Small intestine (tissue), 7 donors: ENCODE measurements at regions not wholly inside any gene's neighbourhood (a gene's known extent, or its start where the extent isn't known, plus 50 kb on each side); places are given as distances from the start of the nearest gene placed in this dataset.

Experiments
- DNase-seq, 2 donors: peaks; one replicate each; pipeline versions ENCODE4 v3.0.0 to v3.0.0-alpha.2; 2013
- FAIRE-seq: peaks from 2 replicates; lab custom pipeline; 2012; peaks lifted over from hg19 to GRCh38; lab: Jason Lieb, UNC
- H3K27ac ChIP-seq, 3 donors: one replicate each; pipeline ENCODE4 v1.5.1; 2013; ENCODE audit warnings: low read length in 2 of 3, mild to moderate bottlenecking in 2 of 3, control low read depth in 1 of 3, inconsistent platforms in 1 of 3, low read depth in 1 of 3, moderate library complexity in 1 of 3
- H3K27me3 ChIP-seq, 3 donors: one replicate each; pipeline ENCODE4 v1.6.1; 2013; ENCODE audit warnings: low read length in 3 of 3, inconsistent platforms in 1 of 3; ENCODE audit not compliant: control insufficient read depth in 3 of 3, insufficient read depth in 3 of 3
- H3K36me3 ChIP-seq, 3 donors: one replicate each; pipeline ENCODE4 v1.6.1; 2013; ENCODE audit warnings: low read length in 3 of 3, inconsistent platforms in 1 of 3, low read depth in 1 of 3, mild to moderate bottlenecking in 1 of 3, moderate library complexity in 1 of 3; ENCODE audit not compliant: control insufficient read depth in 3 of 3, insufficient read depth in 2 of 3
- H3K4me1 ChIP-seq, 3 donors: one replicate each; pipeline ENCODE4 v1.6.1; 2013; ENCODE audit warnings: low read length in 2 of 3, inconsistent platforms in 1 of 3, low read depth in 1 of 3, mild to moderate bottlenecking in 1 of 3, moderate library complexity in 1 of 3; ENCODE audit not compliant: control insufficient read depth in 3 of 3, insufficient read depth in 2 of 3
- H3K4me3 ChIP-seq, 3 donors: one replicate each; pipeline ENCODE4 v1.5.1; 2013; ENCODE audit warnings: low read length in 3 of 3, control low read depth in 1 of 3, inconsistent platforms in 1 of 3, low read depth in 1 of 3, mild to moderate bottlenecking in 1 of 3, moderate library complexity in 1 of 3
- H3K9me3 ChIP-seq, 2 donors: one replicate each; pipeline ENCODE4 v1.6.1; 2013; ENCODE audit warnings: low read depth in 1 of 2, low read length in 1 of 2; ENCODE audit not compliant: control insufficient read depth in 2 of 2, insufficient read depth in 1 of 2
- WGBS, 3 donors: extraction: QIAGEN DNeasy Blood & Tissue Kit; methylation state at CpG; one replicate each; pipeline ENCODE4 v1.1.7; 2013; 5-methylcytosine and 5-hydroxymethylcytosine counted together
- donor health status: healthy with polysubstance abuse.
- donor health status: control.
- donor health status: control.
- donor health status: Bipolar disorder and iron deficiency.
- donor health status: healthy.

GRCh38 chr10:4723860-4724259 lies 102.1 kb upstream of the AKR1E2 start:
- DNase-seq (no peak), FAIRE-seq (peak; percentile 49)
- H3K27ac ChIP-seq, result no peak overlapping the region
- no peaks in the 10 kb centered on the region for H3K4me1 ChIP-seq
- H3K9me3 ChIP-seq, result peaks cover 0 to 3% of the 10 kb centered on the region in 2 donors
- H3K27me3 ChIP-seq, result no peaks in the 10 kb centered on the region
- H3K36me3 ChIP-seq, result no peaks in the 10 kb centered on the region
- H3K4me3 ChIP-seq, result no peak overlapping the region

GRCh38 chr10:4721999-4722753 lies 103.8 kb upstream of the AKR1E2 start:
- WGBS, 3 donors, result 95 to 97% (median 96%) methylated on average over 3 of the region's 3 CpGs
- DNase-seq (no peak), FAIRE-seq (no peak)
- no peaks in the 10 kb centered on the region for H3K4me1 ChIP-seq
- no peak overlapping the region for H3K27ac ChIP-seq
- peaks cover 0 to 3% of the 10 kb centered on the region in 2 donors for H3K9me3 ChIP-seq
- no peaks in the 10 kb centered on the region for H3K36me3 ChIP-seq
- H3K27me3 ChIP-seq, result no peaks in the 10 kb centered on the region
- no peak overlapping the region for H3K4me3 ChIP-seq

- DNase-seq (no peak), FAIRE-seq (no peak)
- H3K36me3 ChIP-seq, result no peaks in the 10 kb centered on the region
- H3K27ac ChIP-seq, result no peak overlapping the region
- no peak overlapping the region for H3K4me3 ChIP-seq
- WGBS, 3 donors, result 19 to 77% (median 67%) methylated on average over 1 of the region's 1 CpG
- no peaks in the 10 kb centered on the region for H3K27me3 ChIP-seq
- H3K4me1 ChIP-seq, result no peaks in the 10 kb centered on the region
- H3K9me3 ChIP-seq, result peaks cover 0 to 3% of the 10 kb centered on the region in 2 donors
Measured at GRCh38 chr10:4720463-4720862, 105.5 kb upstream of the AKR1E2 start.

GRCh38 chr10:4719671-4720070 lies 106.3 kb upstream of the AKR1E2 start:
- H3K4me3 ChIP-seq, result no peak overlapping the region
- H3K27me3 ChIP-seq, result no peaks in the 10 kb centered on the region
- FAIRE-seq, result no peak
- no peak for DNase-seq
- no peaks in the 10 kb centered on the region for H3K4me1 ChIP-seq
- H3K9me3 ChIP-seq, result peaks cover 0 to 3% of the 10 kb centered on the region in 2 donors
- H3K27ac ChIP-seq, result no peak overlapping the region
- no peaks in the 10 kb centered on the region for H3K36me3 ChIP-seq
- WGBS, 3 donors, result 90 to 97% (median 93%) methylated on average over 2 of the region's 2 CpGs

DNA sequence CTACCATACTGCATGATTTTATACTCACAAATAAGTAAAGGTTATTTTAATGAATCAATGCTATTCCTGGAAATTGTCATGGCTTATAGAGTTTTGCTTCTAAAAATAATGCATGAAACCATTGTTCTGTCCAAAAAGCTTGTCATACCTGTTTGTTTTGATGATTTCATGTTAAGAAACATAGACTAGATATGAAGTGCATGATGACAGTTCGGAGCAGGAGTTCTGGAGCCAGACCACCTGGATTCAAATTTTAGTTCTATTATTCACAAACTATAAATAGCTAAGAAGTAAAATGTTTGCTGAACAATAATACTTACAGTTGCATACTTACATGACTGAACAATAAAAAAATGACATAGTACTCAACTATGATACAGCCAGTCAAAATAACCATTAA lies 107.0 kb upstream of the AKR1E2 start:
- WGBS, 3 donors, result 88 to 95% (median 90%) methylated on average over 1 of the region's 1 CpG
- no peak for FAIRE-seq

DNA sequence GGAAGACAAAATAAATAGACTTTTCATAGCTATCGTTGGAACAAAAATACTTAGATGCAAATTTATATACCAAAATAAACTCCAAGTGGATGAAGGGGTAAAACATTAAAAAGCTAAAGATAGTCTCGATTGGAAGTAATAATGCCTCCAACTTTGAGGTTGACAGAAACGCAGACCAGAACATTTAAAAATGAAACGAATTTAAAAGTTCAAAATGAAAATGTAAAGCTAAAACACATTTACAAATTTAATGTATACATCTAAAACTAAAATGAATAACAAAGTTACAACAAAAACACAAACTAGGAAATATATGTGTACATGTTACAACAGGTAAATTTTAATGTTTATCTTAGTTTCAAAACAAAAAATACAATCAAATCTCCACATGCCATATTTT lies 107.5 kb upstream of the AKR1E2 start:
- DNase-seq, result no peak
- Histone ChIP-seq H3K4me3 (no peak overlapping the region), H3K4me1 (no peaks in the 10 kb centered on the region), H3K27ac (no peak overlapping the region), H3K36me3 (no peaks in the 10 kb centered on the region), H3K9me3 (peaks cover 0 to 3% of the 10 kb centered on the region in 2 donors), H3K27me3 (no peaks in the 10 kb centered on the region)
- FAIRE-seq, result no peak
- 76 to 82% (median 82%) methylated on average over 4 of the region's 4 CpGs for WGBS, 3 donors

More for the DNA sequence above, 107.0 kb upstream of the AKR1E2 start:
- DNase-seq, result no peak
- no peak overlapping the region for H3K27ac ChIP-seq
- H3K9me3 ChIP-seq, result peaks cover 0 to 3% of the 10 kb centered on the region in 2 donors
- no peaks in the 10 kb centered on the region for H3K36me3 ChIP-seq
- H3K4me3 ChIP-seq, result no peak overlapping the region
- H3K27me3 ChIP-seq, result no peaks in the 10 kb centered on the region
- H3K4me1 ChIP-seq, result no peaks in the 10 kb centered on the region

DNA sequence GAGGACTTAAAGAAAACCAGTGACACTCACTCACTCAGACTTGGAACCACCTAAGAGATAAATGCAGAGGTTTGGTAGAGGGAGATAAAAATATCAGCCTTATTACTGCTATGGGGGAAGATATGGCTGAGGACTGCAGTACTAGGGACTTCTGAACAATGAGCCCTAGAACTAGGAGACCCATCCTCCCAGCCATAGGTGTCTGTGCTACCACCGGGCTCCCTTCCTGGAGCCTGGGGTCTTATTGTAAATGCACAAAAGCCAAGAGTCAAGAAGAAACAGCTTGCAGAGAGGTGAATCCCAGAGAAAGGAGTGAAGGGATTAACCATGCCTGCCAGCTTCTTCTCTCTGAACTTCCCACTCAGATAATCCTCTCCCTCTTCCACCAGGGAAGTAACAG lies 108.3 kb upstream of the AKR1E2 start:
- no peak overlapping the region for H3K4me3 ChIP-seq
- H3K36me3 ChIP-seq, result no peaks in the 10 kb centered on the region
- H3K27me3 ChIP-seq, result no peaks in the 10 kb centered on the region
- 80 to 95% (median 88%) methylated on average over 1 of the region's 1 CpG for WGBS, 3 donors
- DNase-seq (no peak), FAIRE-seq (no peak)
- H3K4me1 ChIP-seq, result no peaks in the 10 kb centered on the region
- H3K27ac ChIP-seq, result no peak overlapping the region
- peaks cover 0 to 3% of the 10 kb centered on the region in 2 donors for H3K9me3 ChIP-seq

- Histone ChIP-seq H3K36me3 (no peaks in the 10 kb centered on the region), H3K4me1 (peaks cover 0 to 3% (median 1%) of the 10 kb centered on the region in 3 donors), H3K27ac (no peak overlapping the region), H3K4me3 (no peak overlapping the region), H3K9me3 (no peaks in the 10 kb centered on the region), H3K27me3 (no peaks in the 10 kb centered on the region)
- FAIRE-seq (no peak), DNase-seq (no peak)
- 25 to 63% (median 41%) methylated on average over 3 of the region's 3 CpGs for WGBS, 3 donors
Measured at GRCh38 chr10:4710858-4711257, 115.1 kb upstream of the AKR1E2 start.
